DOHH2 (cell line): ENCODE measurements at regions not wholly inside any gene's neighbourhood (a gene's known extent, or its start where the extent isn't known, plus 50 kb on each side); places are given as distances from the start of the nearest gene placed in this dataset.

Source experiments
- H3F3A ChIP-seq: fragments of 200-600 bp; sonication (generic), shearing (Covaris generic); 2 replicates; pipeline ENCODE4 v1.6.0; 2016; ENCODE audit warnings: antibody characterized with exemption, mild to moderate bottlenecking; ENCODE audit not compliant: control insufficient read depth, insufficient read depth
- H3K27ac ChIP-seq: fragments of 200-600 bp; sonication (generic); 2 replicates; pipeline ENCODE4 v1.5.1; 2014; ENCODE audit warnings: low read depth, mild to moderate bottlenecking, low read length, moderate library complexity
- H3K27me3 ChIP-seq: fragments of 200-600 bp; sonication (generic); 2 replicates; pipeline ENCODE4 v1.6.1; 2014; ENCODE audit warnings: mild to moderate bottlenecking, low read length, mixed read lengths; ENCODE audit not compliant: control insufficient read depth
- H3K36me3 ChIP-seq: fragments of 200-600 bp; sonication (generic); 2 replicates; pipeline ENCODE4 v1.6.1; 2014; ENCODE audit warnings: mild to moderate bottlenecking, low read length, moderate library complexity, mixed read lengths; ENCODE audit not compliant: control insufficient read depth
- H3K4me1 ChIP-seq: fragments of 200-600 bp; sonication (generic); 2 replicates; pipeline ENCODE4 v1.6.1; 2014; ENCODE audit warnings: mild to moderate bottlenecking, low read length, mixed read lengths; ENCODE audit not compliant: control insufficient read depth
- H3K4me2 ChIP-seq: fragments of 200-600 bp; sonication (generic); 2 replicates; pipeline ENCODE4 v1.6.0; 2014; ENCODE audit warnings: mild to moderate bottlenecking, low read length, moderate library complexity
- H3K4me3 ChIP-seq: fragments of 200-600 bp; sonication (generic); 2 replicates; pipeline ENCODE4 v1.5.1; 2014; ENCODE audit warnings: mild to moderate bottlenecking, low read length, mixed read lengths
- H3K79me2 ChIP-seq: fragments of 200-600 bp; sonication (generic); 2 replicates; pipeline ENCODE4 v1.6.1; 2014; ENCODE audit warnings: mild to moderate bottlenecking, low read length, mixed read lengths; ENCODE audit not compliant: control insufficient read depth
- H3K9me2 ChIP-seq: fragments of 200-600 bp; sonication (generic); replicated peaks from 2 replicates; pipeline ENCODE4 v1.6.1; 2014; ENCODE audit warnings: mild to moderate bottlenecking, low read length, mixed read lengths; ENCODE audit not compliant: control insufficient read depth
- H3K9me3 ChIP-seq: fragments of 200-600 bp; sonication (generic); 2 replicates; pipeline ENCODE4 v1.6.1; 2014; ENCODE audit warnings: antibody characterized with exemption, low read length, mixed read lengths; ENCODE audit not compliant: control insufficient read depth, insufficient read depth
- H4K20me1 ChIP-seq: fragments of 200-600 bp; sonication (generic); 2 replicates; pipeline ENCODE4 v1.6.0; 2014; ENCODE audit warnings: low read depth, mild to moderate bottlenecking, antibody characterized with exemption, low read length, moderate library complexity; ENCODE audit not compliant: control insufficient read depth, insufficient read depth
- CTCF ChIP-seq: fragments of 200-600 bp; sonication (generic); IDR thresholded peaks from one replicate; pipeline ENCODE4 v1.5.1; 2014; ENCODE audit warnings: antibody characterized with exemption, mild to moderate bottlenecking, low read depth, low read length; ENCODE audit not compliant: poor library complexity, severe bottlenecking
- EZH2phosphoT487 ChIP-seq: fragments of 200-600 bp; sonication (generic); IDR thresholded peaks from 2 replicates; pipeline ENCODE4 v1.6.1; 2017; ENCODE audit warnings: borderline replicate concordance, mild to moderate bottlenecking, antibody characterized with exemption, low read length, moderate library complexity, mixed read lengths

GRCh38 chrX:79573760-79574159 is 206.6 kb upstream of the ITM2A start:
- Histone ChIP-seq H3K4me1 (no peaks in the 10 kb centered on the region), H3K4me2 (no peak overlapping the region), H3K9me2 (no peaks in the 10 kb centered on the region), H3K4me3 (no peak overlapping the region), H3K36me3 (no peaks in the 10 kb centered on the region), H4K20me1 (no peaks in the 10 kb centered on the region), H3K27ac (no peak overlapping the region), H3F3A (no peaks in the 10 kb centered on the region), H3K79me2 (no peaks in the 10 kb centered on the region), H3K27me3 (no peaks in the 10 kb centered on the region), H3K9me3 (no peaks in the 10 kb centered on the region)
- TF ChIP-seq CTCF (no peak), EZH2phosphoT487 (no peak)

- Histone ChIP-seq H3K79me2 (no peaks in the 10 kb centered on the region), H3F3A (no peaks in the 10 kb centered on the region), H3K4me2 (no peak overlapping the region), H3K9me3 (no peaks in the 10 kb centered on the region), H3K9me2 (no peaks in the 10 kb centered on the region), H3K27ac (no peak overlapping the region), H4K20me1 (no peaks in the 10 kb centered on the region), H3K27me3 (no peaks in the 10 kb centered on the region), H3K4me3 (no peak overlapping the region), H3K4me1 (no peaks in the 10 kb centered on the region), H3K36me3 (no peaks in the 10 kb centered on the region)
- TF ChIP-seq EZH2phosphoT487 (no peak), CTCF (no peak)
Measured at GRCh38 chrX:79572566-79572965, 205.4 kb upstream of the ITM2A start.

GRCh38 chrX:79570524-79571240 is 203.5 kb upstream of the ITM2A start:
- H3K9me2 ChIP-seq, result no peaks in the 10 kb centered on the region
- no peak overlapping the region for H3K4me2 ChIP-seq
- H3K27me3 ChIP-seq, result no peaks in the 10 kb centered on the region
- TF ChIP-seq EZH2phosphoT487, result no peak
- no peak for TF ChIP-seq CTCF
- no peaks in the 10 kb centered on the region for H3K9me3 ChIP-seq
- H4K20me1 ChIP-seq, result no peaks in the 10 kb centered on the region
- no peaks in the 10 kb centered on the region for H3K79me2 ChIP-seq
- H3F3A ChIP-seq, result no peaks in the 10 kb centered on the region
- no peaks in the 10 kb centered on the region for H3K4me1 ChIP-seq
- no peak overlapping the region for H3K27ac ChIP-seq
- H3K36me3 ChIP-seq, result no peaks in the 10 kb centered on the region
- no peak overlapping the region for H3K4me3 ChIP-seq
